GM12873 (cell line): ENCODE measurements at regions not wholly inside any gene's neighbourhood (a gene's known extent, or its start where the extent isn't known, plus 50 kb on each side); places are given as distances from the start of the nearest gene placed in this dataset.

ENCODE experiments used
- CTCF ChIP-seq: IDR thresholded peaks from 2 replicates; pipeline ENCODE4 v1.5.1; 2012; ENCODE audit warnings: low read depth, mild to moderate bottlenecking, moderate library complexity, low read length, control low read depth; ENCODE audit not compliant: insufficient read depth; ENCODE audit errors: missing control alignments

- no peak for TF ChIP-seq CTCF
These were observed 134.7 kb upstream of the KIRREL3 start for GRCh38 chr11:127135256-127135655.

GRCh38 chr11:127133061-127133460 is 132.5 kb upstream of the KIRREL3 start:
- TF ChIP-seq CTCF = no peak

GRCh38 chr11:127130321-127130720 is 129.8 kb upstream of the KIRREL3 start:
- TF ChIP-seq CTCF = no peak

- TF ChIP-seq CTCF = no peak
These were observed 126.4 kb upstream of the KIRREL3 start for GRCh38 chr11:127126986-127127385.

- no peak for TF ChIP-seq CTCF
These were observed 118.8 kb upstream of the KIRREL3 start for GRCh38 chr11:127119356-127119755.

GRCh38 chr11:127118811-127119210 is 118.2 kb upstream of the KIRREL3 start:
- TF ChIP-seq CTCF = no peak

GRCh38 chr11:127117231-127117739 is 116.7 kb upstream of the KIRREL3 start:
- TF ChIP-seq CTCF = no peak
